CD14-positive monocyte (primary cell): ENCODE measurements at regions not wholly inside any gene's neighbourhood (a gene's known extent, or its start where the extent isn't known, plus 50 kb on each side); places are given as distances from the start of the nearest gene placed in this dataset.

ENCODE experiments used
- DNase-seq, 3 donors: peaks; one replicate each; pipeline ENCODE4 v3.0.0-alpha.2; 2011 to 2022
- H2AFZ ChIP-seq: 2 replicates; pipeline ENCODE4 v1.6.0; 2012; ENCODE audit warnings: mild to moderate bottlenecking, low read depth, low read length, inconsistent platforms; ENCODE audit not compliant: insufficient read depth, poor library complexity, severe bottlenecking
- H3K27ac ChIP-seq, 2 donors: 1 replicate in 1 of 2; 2 replicates in 1 of 2; pipeline ENCODE4 v1.5.1; 2012 to 2013; ENCODE audit warnings: low read length in 2 of 2, control low read depth in 1 of 2, inconsistent platforms in 1 of 2, low read depth in 1 of 2, mild to moderate bottlenecking in 1 of 2
- H3K27me3 ChIP-seq, 2 donors: one replicate each; pipeline versions ENCODE4 v1.6.0 to v1.6.1; 2011 to 2013; ENCODE audit warnings: low read length in 2 of 2; ENCODE audit not compliant: control insufficient read depth in 2 of 2, insufficient read depth in 2 of 2
- H3K36me3 ChIP-seq, 2 donors: replicated peaks in 1 of 2; 1 replicate in 1 of 2; 2 replicates in 1 of 2; pipeline versions ENCODE4 v1.5.1 to v1.6.1; 2012 to 2013; ENCODE audit warnings: low read length in 2 of 2, control low read depth in 1 of 2, inconsistent platforms in 1 of 2, mild to moderate bottlenecking in 1 of 2; ENCODE audit not compliant: insufficient read depth in 2 of 2, control insufficient read depth in 1 of 2
- H3K4me1 ChIP-seq, 2 donors: 1 replicate in 1 of 2; 2 replicates in 1 of 2; pipeline versions ENCODE4 v1.5.1 to v1.6.1; 2012 to 2013; ENCODE audit warnings: low read length in 2 of 2, control low read depth in 1 of 2, inconsistent platforms in 1 of 2, mild to moderate bottlenecking in 1 of 2, moderate library complexity in 1 of 2; ENCODE audit not compliant: insufficient read depth in 2 of 2, control insufficient read depth in 1 of 2
- H3K4me2 ChIP-seq: replicated peaks from 2 replicates; pipeline ENCODE3; 2012; ENCODE audit warnings: low read length, moderate library complexity, mild to moderate bottlenecking; ENCODE audit not compliant: poor library complexity, severe bottlenecking; ENCODE audit errors: extremely low read depth
- H3K4me3 ChIP-seq, 3 experiments: fragments of 200-600 bp in 1 of 3; sonication (generic) in 1 of 3; replicated peaks in 1 of 3; 1 replicate in 2 of 3; 2 replicates in 1 of 3; pipeline ENCODE4 v1.5.1; 2011 to 2013; ENCODE audit warnings: low read length in 3 of 3, mild to moderate bottlenecking in 3 of 3, control low read depth in 2 of 3, low read depth in 2 of 3, inconsistent platforms in 1 of 3, moderate library complexity in 1 of 3
- H3K79me2 ChIP-seq: 2 replicates; pipeline ENCODE4 v1.6.0; 2012; ENCODE audit warnings: mild to moderate bottlenecking, control low read depth, inconsistent platforms, low read length, moderate library complexity; ENCODE audit not compliant: insufficient read depth
- H3K9ac ChIP-seq: 2 replicates; pipeline ENCODE4 v1.6.0; 2017; ENCODE audit warnings: low read length, mild to moderate bottlenecking; ENCODE audit not compliant: insufficient read depth, poor library complexity, severe bottlenecking
- H3K9me3 ChIP-seq, 2 donors: replicated peaks in 1 of 2; 1 replicate in 1 of 2; 2 replicates in 1 of 2; pipeline versions ENCODE4 v1.5.1 to v1.6.1; 2012 to 2013; ENCODE audit warnings: low read length in 2 of 2, control low read depth in 1 of 2; ENCODE audit not compliant: control insufficient read depth in 1 of 2, insufficient read depth in 1 of 2
- H4K20me1 ChIP-seq: 2 replicates; pipeline ENCODE4 v1.6.0; 2012; ENCODE audit warnings: mild to moderate bottlenecking, low read length, control low read depth, moderate library complexity; ENCODE audit not compliant: insufficient read depth
- H3K27ac Mint-ChIP-seq, 7 donors: one replicate each; pipeline ENCODE4 v1.8.0; 2020; ENCODE audit warnings: mild to moderate bottlenecking in 7 of 7, mixed read lengths in 7 of 7, moderate library complexity in 6 of 7, inconsistent platforms in 2 of 7
- H3K27me3 Mint-ChIP-seq, 3 donors: one replicate each; pipeline ENCODE4 v1.8.0; 2021 to 2022; ENCODE audit warnings: low read depth in 3 of 3, mild to moderate bottlenecking in 3 of 3, mixed read lengths in 3 of 3, moderate library complexity in 3 of 3, inconsistent platforms in 1 of 3
- H3K36me3 Mint-ChIP-seq, 2 donors: one replicate each; pipeline ENCODE4 v1.8.0; 2020; ENCODE audit warnings: mixed read lengths in 2 of 2, inconsistent platforms in 1 of 2, mild to moderate bottlenecking in 1 of 2
- H3K4me1 Mint-ChIP-seq: one replicate; pipeline ENCODE4 v1.8.0; 2020; ENCODE audit warnings: mild to moderate bottlenecking, mixed read lengths
- H3K4me3 Mint-ChIP-seq, 2 donors: one replicate each; pipeline ENCODE4 v1.8.0; 2020; ENCODE audit warnings: mild to moderate bottlenecking in 2 of 2, mixed read lengths in 2 of 2, moderate library complexity in 1 of 2
- H3K9me3 Mint-ChIP-seq, 7 donors: one replicate each; pipeline ENCODE4 v1.8.0; 2020 to 2022; ENCODE audit warnings: mixed read lengths in 7 of 7, mild to moderate bottlenecking in 6 of 7, moderate library complexity in 6 of 7, inconsistent platforms in 2 of 7
- WGBS: methylation state at CpG from one replicate; pipeline ENCODE4 v1.1.5; 2013; ENCODE audit warnings: missing lambda C conversion rate; ENCODE audit not compliant: insufficient coverage; 5-methylcytosine and 5-hydroxymethylcytosine counted together
- intact Hi-C, 2 donors: fragments of 100-400 bp; cut with micrococcal nuclease; formaldehyde crosslinking; loops; one replicate each; pipeline versions ENCODE4 v1.15.0 to v1.15.1; 2023
- TF ChIP-seq, protein P1 (sequence below): fragments of 200-600 bp; IDR thresholded peaks from one replicate; pipeline ENCODE4 v1.8.0; 2022; ENCODE audit warnings: antibody characterized with exemption, mild to moderate bottlenecking

DNA sequence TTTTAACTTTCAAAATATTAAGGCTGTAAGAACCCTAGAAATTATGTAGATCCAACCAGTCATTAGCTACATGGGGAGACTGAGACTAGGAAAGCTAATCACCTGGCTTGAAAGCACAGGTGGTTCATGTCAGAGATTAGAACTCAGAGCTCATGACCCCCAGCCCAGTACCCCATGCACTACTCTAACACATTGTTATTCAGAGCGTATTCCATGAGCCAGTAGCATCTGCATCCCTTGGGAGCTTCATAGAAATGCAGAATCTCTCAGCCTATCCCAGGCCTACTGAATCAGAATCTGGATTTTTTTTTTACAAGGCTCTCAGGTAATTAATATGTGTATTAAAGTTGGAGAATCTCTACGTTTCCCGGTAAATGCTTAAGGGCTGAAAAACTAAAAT lies 161.7 kb downstream of the BTG1 start:
- Histone ChIP-seq H3K9ac (no peak overlapping the region), H3K4me1 (no peaks in the 10 kb centered on the region), H3K27me3 (no peaks in the 10 kb centered on the region), H3K4me3 (no peak overlapping the region), H3K36me3 (no peaks in the 10 kb centered on the region), H2AFZ (no peak overlapping the region), H3K4me2 (no peak overlapping the region), H3K79me2 (no peaks in the 10 kb centered on the region), H3K27ac (no peak overlapping the region), H3K9me3 (no peaks in the 10 kb centered on the region), H4K20me1 (no peaks in the 10 kb centered on the region)
- H3K4me3 Mint-ChIP-seq = no peak overlapping the region
- no peak for DNase-seq
- H3K27me3 Mint-ChIP-seq = peaks cover 0 to 5% (median 5%) of the 10 kb centered on the region in 3 donors
- 100% methylated on average over 1 of the region's 3 CpGs for WGBS
- peaks cover 7% of the 10 kb centered on the region for H3K4me1 Mint-ChIP-seq
- TF ChIP-seq, protein P1, sequence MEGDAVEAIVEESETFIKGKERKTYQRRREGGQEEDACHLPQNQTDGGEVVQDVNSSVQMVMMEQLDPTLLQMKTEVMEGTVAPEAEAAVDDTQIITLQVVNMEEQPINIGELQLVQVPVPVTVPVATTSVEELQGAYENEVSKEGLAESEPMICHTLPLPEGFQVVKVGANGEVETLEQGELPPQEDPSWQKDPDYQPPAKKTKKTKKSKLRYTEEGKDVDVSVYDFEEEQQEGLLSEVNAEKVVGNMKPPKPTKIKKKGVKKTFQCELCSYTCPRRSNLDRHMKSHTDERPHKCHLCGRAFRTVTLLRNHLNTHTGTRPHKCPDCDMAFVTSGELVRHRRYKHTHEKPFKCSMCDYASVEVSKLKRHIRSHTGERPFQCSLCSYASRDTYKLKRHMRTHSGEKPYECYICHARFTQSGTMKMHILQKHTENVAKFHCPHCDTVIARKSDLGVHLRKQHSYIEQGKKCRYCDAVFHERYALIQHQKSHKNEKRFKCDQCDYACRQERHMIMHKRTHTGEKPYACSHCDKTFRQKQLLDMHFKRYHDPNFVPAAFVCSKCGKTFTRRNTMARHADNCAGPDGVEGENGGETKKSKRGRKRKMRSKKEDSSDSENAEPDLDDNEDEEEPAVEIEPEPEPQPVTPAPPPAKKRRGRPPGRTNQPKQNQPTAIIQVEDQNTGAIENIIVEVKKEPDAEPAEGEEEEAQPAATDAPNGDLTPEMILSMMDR = no peak
- intact Hi-C loops = no loop called here
- no peaks in the 10 kb centered on the region for H3K36me3 Mint-ChIP-seq
- no peaks in the 10 kb centered on the region for H3K9me3 Mint-ChIP-seq
- H3K27ac Mint-ChIP-seq = no peak overlapping the region

DNA sequence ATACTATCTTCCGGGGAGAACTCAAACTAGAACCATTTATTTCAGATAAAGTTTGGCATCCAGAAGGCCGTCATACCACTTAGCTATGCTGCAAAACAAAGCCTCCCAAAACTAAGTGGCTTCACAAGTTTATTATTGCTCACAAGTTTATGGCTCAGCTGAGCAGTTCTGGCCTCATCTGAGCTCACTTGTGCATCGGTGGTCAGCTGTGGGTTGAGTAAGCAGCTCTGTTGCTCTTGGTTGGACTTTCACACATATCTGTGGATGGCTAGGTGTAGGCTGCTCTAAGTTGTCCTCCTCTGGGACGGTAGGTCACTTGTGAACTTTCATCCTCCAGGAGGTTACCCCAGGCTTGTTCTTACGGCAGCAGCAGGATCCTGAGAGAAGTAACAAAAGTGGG lies 162.7 kb downstream of the BTG1 start:
- Histone ChIP-seq H2AFZ (no peak overlapping the region), H4K20me1 (no peaks in the 10 kb centered on the region), H3K9ac (no peak overlapping the region), H3K4me2 (no peak overlapping the region), H3K4me1 (peaks cover 0 to 8% of the 10 kb centered on the region in 2 donors), H3K27me3 (no peaks in the 10 kb centered on the region), H3K4me3 (no peak overlapping the region), H3K79me2 (no peaks in the 10 kb centered on the region), H3K9me3 (no peaks in the 10 kb centered on the region), H3K36me3 (no peaks in the 10 kb centered on the region), H3K27ac (no peak overlapping the region)
- 97% methylated on average over 4 of the region's 5 CpGs for WGBS
- Mint-ChIP-seq H3K9me3 (no peaks in the 10 kb centered on the region), H3K27me3 (peaks cover 0 to 8% (median 5%) of the 10 kb centered on the region in 3 donors), H3K4me3 (no peak overlapping the region), H3K27ac (no peak overlapping the region), H3K36me3 (no peaks in the 10 kb centered on the region), H3K4me1 (peaks cover 12% of the 10 kb centered on the region)
- TF ChIP-seq, protein P1 = no peak
- no peak for DNase-seq
- intact Hi-C loops = no loop called here
